ENCODE measurements at regions not wholly inside any gene's neighbourhood (a gene's known extent, or its start where the extent isn't known, plus 50 kb on each side); places are given as distances from the start of the nearest gene placed in this dataset.
A peak's percentile ranks its signal among the peaks of the same experiment; 100 is the strongest.

GRCh38 chr2:219698748-219699439, 71.5 kb downstream of the SLC4A3 start:
- ATAC-seq, result no peak
- Histone ChIP-seq H3K27me3 (ENCODE audit: control insufficient read depth in 2 of 2, insufficient read depth in 2 of 2, low read length in 2 of 2) (peaks cover 8 to 10% of the 10 kb centered on the region in 2 experiments; a peak in 3 of 5 replicates), H3K4me3 (no peak overlapping the region), H3K27ac (ENCODE audit: extremely low read depth, low read depth, low read length) (no peak overlapping the region), H3K4me1 (replicated peaks in 1 of 2; ENCODE audit: control insufficient read depth in 2 of 2, insufficient read depth in 2 of 2, low read length in 2 of 2) (no peaks in the 10 kb centered on the region; a peak in 1 of 5 replicates), H3K9ac (ENCODE audit: insufficient read depth in 1 of 2, low read depth in 2 of 2, low read length in 2 of 2) (no peak overlapping the region), H3K79me2 (ENCODE audit: control insufficient read depth, insufficient read depth, low read length) (no peaks in the 10 kb centered on the region), H3K36me3 (ENCODE audit: control insufficient read depth, insufficient read depth, low read length) (no peaks in the 10 kb centered on the region), H2AFZ (ENCODE audit: low read depth, low read length) (no peak overlapping the region), H3K4me2 (ENCODE audit: insufficient read depth, low read length) (no peak overlapping the region), H3K9me3 (replicated peaks; ENCODE audit: control insufficient read depth, insufficient read depth, low read depth, low read length) (no peaks in the 10 kb centered on the region), H3K9me1 (ENCODE audit: control insufficient read depth, insufficient read depth, low read length) (no peaks in the 10 kb centered on the region), H4K20me1 (replicated peaks; ENCODE audit: control insufficient read depth, insufficient read depth, low read length) (no peaks in the 10 kb centered on the region)
- TF ChIP-seq BRF1 (IDR thresholded peaks at IDR 0.05; ENCODE audit: borderline replicate concordance, extremely low read depth, insufficient read length), result no peak
- TF ChIP-seq CBX2 (IDR thresholded peaks at IDR 0.05; ENCODE audit: insufficient read depth, low read length, poor library complexity, severe bottlenecking), result peak; percentile 26
- no peak for TF ChIP-seq ZNF165 (CRISPR knock-in tag; IDR thresholded peaks at IDR 0.05; ENCODE audit: borderline replicate concordance)
- TF ChIP-seq MCM3 (IDR thresholded peaks at IDR 0.05), result no peak
- in situ Hi-C loops (cut with MboI) (loop anchor here (10.0 kb wide), 1 partner anchor 154 kb away; the partner anchor contains the start of genes CHPF and TMEM198), intact Hi-C loops (cut with micrococcal nuclease) (no loop called here)
- WGBS (ENCODE audit: insufficient coverage, low coverage, missing lambda C conversion rate), result 5% methylated on average over 14 of the region's 15 CpGs
- POLR2A ChIA-PET, result no interaction called here
- CTCF ChIA-PET (ENCODE audit: low intra/inter-chr PET ratio), result interaction anchor here (1.0 kb wide), 1 partner anchor 9 kb away, joined by 3 read pairs; no protein-coding TSS in a partner anchor
- FAIRE-seq, result no peak
- no peak for DNase-seq (ENCODE audit: extremely low read depth in 1 of 4, low spot score in 3 of 4)
- BruUV-seq (replicated peaks), result no TSS peak

GRCh38 chr2:219699440-219699821, 72.0 kb downstream of the SLC4A3 start:
- ChIA-PET CTCF (ENCODE audit: low intra/inter-chr PET ratio) (no interaction called here), POLR2A (no interaction called here)
- H3K9me3 ChIP-seq (replicated peaks; ENCODE audit: control insufficient read depth, insufficient read depth, low read depth, low read length), result no peaks in the 10 kb centered on the region
- H3K36me3 ChIP-seq (ENCODE audit: control insufficient read depth, insufficient read depth, low read length), result no peaks in the 10 kb centered on the region
- no peak for DNase-seq (ENCODE audit: extremely low read depth in 1 of 4, low spot score in 3 of 4)
- no peak for TF ChIP-seq E2F3 (CRISPR knock-in tag; IDR thresholded peaks at IDR 0.05)
- TF ChIP-seq ZNF311 (CRISPR knock-in tag; IDR thresholded peaks at IDR 0.05), result no peak
- no peak for TF ChIP-seq PHB (CRISPR knock-in tag; IDR thresholded peaks at IDR 0.05)
- TF ChIP-seq ZFP1 (CRISPR knock-in tag; IDR thresholded peaks at IDR 0.05), result no peak
- TF ChIP-seq SIRT6 (IDR thresholded peaks at IDR 0.05; ENCODE audit: low read depth, low read length), result no peak
- no peak for TF ChIP-seq TRIM24 (IDR thresholded peaks at IDR 0.05)
- TF ChIP-seq, protein P1, sequence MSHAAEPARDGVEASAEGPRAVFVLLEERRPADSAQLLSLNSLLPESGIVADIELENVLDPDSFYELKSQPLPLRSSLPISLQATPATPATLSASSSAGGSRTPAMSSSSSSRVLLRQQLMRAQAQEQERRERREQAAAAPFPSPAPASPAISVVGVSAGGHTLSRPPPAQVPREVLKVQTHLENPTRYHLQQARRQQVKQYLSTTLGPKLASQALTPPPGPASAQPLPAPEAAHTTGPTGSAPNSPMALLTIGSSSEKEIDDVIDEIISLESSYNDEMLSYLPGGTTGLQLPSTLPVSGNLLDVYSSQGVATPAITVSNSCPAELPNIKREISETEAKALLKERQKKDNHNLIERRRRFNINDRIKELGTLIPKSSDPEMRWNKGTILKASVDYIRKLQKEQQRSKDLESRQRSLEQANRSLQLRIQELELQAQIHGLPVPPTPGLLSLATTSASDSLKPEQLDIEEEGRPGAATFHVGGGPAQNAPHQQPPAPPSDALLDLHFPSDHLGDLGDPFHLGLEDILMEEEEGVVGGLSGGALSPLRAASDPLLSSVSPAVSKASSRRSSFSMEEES (CRISPR knock-in tag; IDR thresholded peaks at IDR 0.05), result no peak
- TF ChIP-seq ZFP91 (CRISPR knock-in tag; IDR thresholded peaks at IDR 0.05), result no peak
- TF ChIP-seq COPS2 (conservative IDR thresholded peaks at IDR 0.05), result no peak
- no peak for ATAC-seq
- no TSS peak for BruUV-seq (replicated peaks)
- peaks cover 8 to 10% of the 10 kb centered on the region in 2 experiments; a peak in 4 of 5 replicates for H3K27me3 ChIP-seq (ENCODE audit: control insufficient read depth in 2 of 2, insufficient read depth in 2 of 2, low read length in 2 of 2)
- H3K27ac ChIP-seq (ENCODE audit: extremely low read depth, low read depth, low read length), result no peak overlapping the region
- no peak overlapping the region for H2AFZ ChIP-seq (ENCODE audit: low read depth, low read length)
- H3K9me1 ChIP-seq (ENCODE audit: control insufficient read depth, insufficient read depth, low read length), result no peaks in the 10 kb centered on the region
- no peak overlapping the region for H3K4me2 ChIP-seq (ENCODE audit: insufficient read depth, low read length)
- no peaks in the 10 kb centered on the region for H4K20me1 ChIP-seq (replicated peaks; ENCODE audit: control insufficient read depth, insufficient read depth, low read length)
- intact Hi-C loops (cut with micrococcal nuclease) (no loop called here), in situ Hi-C loops (cut with MboI) (loop anchor here (10.0 kb wide), 1 partner anchor 155 kb away; the partner anchor contains the start of genes CHPF and TMEM198)
- no peaks in the 10 kb centered on the region for H3K79me2 ChIP-seq (ENCODE audit: control insufficient read depth, insufficient read depth, low read length)
- WGBS (ENCODE audit: insufficient coverage, low coverage, missing lambda C conversion rate), result 30% methylated on average over 7 of the region's 8 CpGs
- no peaks in the 10 kb centered on the region; a peak in 1 of 5 replicates for H3K4me1 ChIP-seq (replicated peaks in 1 of 2; ENCODE audit: control insufficient read depth in 2 of 2, insufficient read depth in 2 of 2, low read length in 2 of 2)
- no peak overlapping the region for H3K4me3 ChIP-seq
- H3K9ac ChIP-seq (ENCODE audit: insufficient read depth in 1 of 2, low read depth in 2 of 2, low read length in 2 of 2), result no peak overlapping the region
- no peak for FAIRE-seq

Measured in K562 (cell line).